ENCODE measurements at regions not wholly inside any gene's neighbourhood (a gene's known extent, or its start where the extent isn't known, plus 50 kb on each side); places are given as distances from the start of the nearest gene placed in this dataset.

DNA sequence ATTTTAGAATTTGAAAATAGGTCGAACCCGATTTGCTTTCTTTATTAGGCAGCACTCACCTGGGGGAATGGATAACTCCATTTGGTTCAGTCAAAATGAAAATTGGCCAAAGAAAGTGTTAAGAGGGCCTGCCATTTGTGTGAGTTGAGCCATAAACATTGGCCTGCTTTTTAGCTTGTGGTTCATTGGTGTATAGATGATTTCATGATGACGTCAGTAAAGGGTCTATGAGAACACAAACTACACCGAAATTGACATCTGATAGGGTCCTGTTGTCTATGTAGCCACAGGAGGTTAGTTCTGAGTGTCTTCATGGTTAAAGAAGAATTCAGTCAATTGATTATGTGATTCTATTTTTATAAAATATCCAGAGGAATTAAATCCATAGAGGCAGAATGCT lies 1001.5 kb upstream of the EEF2KMT start:
- Histone ChIP-seq H2AFZ (replicated peaks; ENCODE audit: low read length, poor library complexity) (no peak overlapping the region), H3K36me3 (ENCODE audit: control insufficient read depth, insufficient read depth, low read length) (no peaks in the 10 kb centered on the region), H3K9me1 (ENCODE audit: insufficient read depth, low read length) (no peaks in the 10 kb centered on the region), H3K4ac (ENCODE audit: low read depth, low read length) (no peak overlapping the region), H3K9ac (ENCODE audit: low read depth, low read length) (no peak overlapping the region), H4K8ac (ENCODE audit: low read depth in 2 of 2, low read length in 2 of 2) (no peak overlapping the region), H3K4me1 (ENCODE audit: control insufficient read depth, insufficient read depth, low read length) (no peaks in the 10 kb centered on the region), H3K79me1 (ENCODE audit: low read depth in 1 of 2, low read length in 2 of 2) (no peaks in the 10 kb centered on the region), H3K56ac (ENCODE audit: extremely low read depth, insufficient read depth, low read length) (no peak overlapping the region), H2AK9ac (replicated peaks; ENCODE audit: low read depth, low read length, poor library complexity) (no peak overlapping the region), H3K27me3 (ENCODE audit: control insufficient read depth, insufficient read depth, low read length) (no peaks in the 10 kb centered on the region), H3K9me3 (ENCODE audit: control insufficient read depth, insufficient read depth, low read length) (peaks cover 13% of the 10 kb centered on the region; the same call in 1 of the 2 replicates), H4K5ac (ENCODE audit: low read depth, low read length) (no peak overlapping the region), H4K91ac (ENCODE audit: insufficient read depth, low read depth, low read length) (no peak overlapping the region), H2BK120ac (ENCODE audit: low read depth, low read length) (no peak overlapping the region), H2BK20ac (ENCODE audit: low read depth, low read length) (no peak overlapping the region), H3K4me3 (ENCODE audit: insufficient read depth, low read depth, low read length) (no peak overlapping the region), H2BK5ac (ENCODE audit: low read depth, low read length, poor library complexity, severe bottlenecking) (no peak overlapping the region), H3K14ac (replicated peaks; ENCODE audit: low read depth, low read length) (no peak overlapping the region), H3K23ac (ENCODE audit: low read depth, low read length) (no peak overlapping the region), H2BK15ac (ENCODE audit: low read depth, low read length) (no peak overlapping the region), H3K27ac (ENCODE audit: insufficient read depth, low read length) (no peak overlapping the region), H3K4me2 (ENCODE audit: low read depth, low read length) (no peak overlapping the region), H3K18ac (ENCODE audit: low read depth, low read length) (no peak overlapping the region), H2AK5ac (ENCODE audit: low read depth, low read length) (no peak overlapping the region), H4K20me1 (ENCODE audit: insufficient read depth, low read length) (no peaks in the 10 kb centered on the region)
- WGBS, 2 experiments (ENCODE audit: extremely low coverage in 2 of 2, insufficient read length in 1 of 2), result 90% methylated on average over 2 of the region's 4 CpGs; no CpG with 5 or more reads in 1 of the 2 experiments
- no peak for ATAC-seq (ENCODE audit: low read depth)
- in situ Hi-C loops (cut with MboI; ENCODE audit: low sequenced_read_pairs), result no loop called here
- CTCF ChIA-PET, result no interaction called here
- no peak for DNase-seq
- BruUV-seq (replicated peaks), result no TSS peak
- dilution Hi-C loops (cut with HindIII; ENCODE audit: low sequenced_read_pairs, unreplicated experiment), result no loop called here
- POLR2A ChIA-PET (ENCODE audit: unreplicated experiment), result no interaction called here
- intact Hi-C loops (cut with micrococcal nuclease), result no loop called here
- TF ChIP-seq MAZ (IDR thresholded peaks at IDR 0.05; ENCODE audit: borderline replicate concordance, low read depth, low read length), result no peak
- no peak for TF ChIP-seq RAD21 (IDR thresholded peaks at IDR 0.05; ENCODE audit: low read length)
- no peak for TF ChIP-seq NFE2L2 (IDR thresholded peaks at IDR 0.05; ENCODE audit: low read depth, low read length)
- TF ChIP-seq MAFK (IDR thresholded peaks at IDR 0.05; ENCODE audit: low read depth, low read length), result no peak
- TF ChIP-seq POLR2A (IDR thresholded peaks at IDR 0.05; ENCODE audit: low read depth, low read length), result no peak
- TF ChIP-seq SMC3 (IDR thresholded peaks at IDR 0.05; ENCODE audit: low read depth, low read length), result no peak
- TF ChIP-seq, protein P1, sequence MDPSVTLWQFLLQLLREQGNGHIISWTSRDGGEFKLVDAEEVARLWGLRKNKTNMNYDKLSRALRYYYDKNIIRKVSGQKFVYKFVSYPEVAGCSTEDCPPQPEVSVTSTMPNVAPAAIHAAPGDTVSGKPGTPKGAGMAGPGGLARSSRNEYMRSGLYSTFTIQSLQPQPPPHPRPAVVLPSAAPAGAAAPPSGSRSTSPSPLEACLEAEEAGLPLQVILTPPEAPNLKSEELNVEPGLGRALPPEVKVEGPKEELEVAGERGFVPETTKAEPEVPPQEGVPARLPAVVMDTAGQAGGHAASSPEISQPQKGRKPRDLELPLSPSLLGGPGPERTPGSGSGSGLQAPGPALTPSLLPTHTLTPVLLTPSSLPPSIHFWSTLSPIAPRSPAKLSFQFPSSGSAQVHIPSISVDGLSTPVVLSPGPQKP (IDR thresholded peaks at IDR 0.05; ENCODE audit: borderline replicate concordance, low read depth, low read length), result no peak
- TF ChIP-seq BHLHE40 (IDR thresholded peaks at IDR 0.05; ENCODE audit: low read depth, low read length), result no peak
- no peak for TF ChIP-seq RCOR1 (IDR thresholded peaks at IDR 0.05; ENCODE audit: insufficient replicate concordance, low read length)
- no peak for TF ChIP-seq MXI1 (IDR thresholded peaks at IDR 0.05; ENCODE audit: borderline replicate concordance, low read depth, low read length)
- TF ChIP-seq, protein P2, sequence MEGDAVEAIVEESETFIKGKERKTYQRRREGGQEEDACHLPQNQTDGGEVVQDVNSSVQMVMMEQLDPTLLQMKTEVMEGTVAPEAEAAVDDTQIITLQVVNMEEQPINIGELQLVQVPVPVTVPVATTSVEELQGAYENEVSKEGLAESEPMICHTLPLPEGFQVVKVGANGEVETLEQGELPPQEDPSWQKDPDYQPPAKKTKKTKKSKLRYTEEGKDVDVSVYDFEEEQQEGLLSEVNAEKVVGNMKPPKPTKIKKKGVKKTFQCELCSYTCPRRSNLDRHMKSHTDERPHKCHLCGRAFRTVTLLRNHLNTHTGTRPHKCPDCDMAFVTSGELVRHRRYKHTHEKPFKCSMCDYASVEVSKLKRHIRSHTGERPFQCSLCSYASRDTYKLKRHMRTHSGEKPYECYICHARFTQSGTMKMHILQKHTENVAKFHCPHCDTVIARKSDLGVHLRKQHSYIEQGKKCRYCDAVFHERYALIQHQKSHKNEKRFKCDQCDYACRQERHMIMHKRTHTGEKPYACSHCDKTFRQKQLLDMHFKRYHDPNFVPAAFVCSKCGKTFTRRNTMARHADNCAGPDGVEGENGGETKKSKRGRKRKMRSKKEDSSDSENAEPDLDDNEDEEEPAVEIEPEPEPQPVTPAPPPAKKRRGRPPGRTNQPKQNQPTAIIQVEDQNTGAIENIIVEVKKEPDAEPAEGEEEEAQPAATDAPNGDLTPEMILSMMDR (conservative IDR thresholded peaks at IDR 0.05; ENCODE audit: low read depth, low read length), result no peak
- TF ChIP-seq CEBPB (IDR thresholded peaks at IDR 0.05; ENCODE audit: low read depth, low read length), result no peak
- TF ChIP-seq FOS (IDR thresholded peaks at IDR 0.05; ENCODE audit: low read depth, low read length), result no peak
- no peak for TF ChIP-seq RFX5 (IDR thresholded peaks at IDR 0.05; ENCODE audit: low read depth, low read length)
- TF ChIP-seq CHD1 (IDR thresholded peaks at IDR 0.05; ENCODE audit: low read depth, low read length), result no peak
- TF ChIP-seq, protein P3, sequence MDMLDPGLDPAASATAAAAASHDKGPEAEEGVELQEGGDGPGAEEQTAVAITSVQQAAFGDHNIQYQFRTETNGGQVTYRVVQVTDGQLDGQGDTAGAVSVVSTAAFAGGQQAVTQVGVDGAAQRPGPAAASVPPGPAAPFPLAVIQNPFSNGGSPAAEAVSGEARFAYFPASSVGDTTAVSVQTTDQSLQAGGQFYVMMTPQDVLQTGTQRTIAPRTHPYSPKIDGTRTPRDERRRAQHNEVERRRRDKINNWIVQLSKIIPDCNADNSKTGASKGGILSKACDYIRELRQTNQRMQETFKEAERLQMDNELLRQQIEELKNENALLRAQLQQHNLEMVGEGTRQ (IDR thresholded peaks at IDR 0.05; ENCODE audit: low read depth, low read length), result no peak
